ENCODE measurements at regions not wholly inside any gene's neighbourhood (a gene's known extent, or its start where the extent isn't known, plus 50 kb on each side); places are given as distances from the start of the nearest gene placed in this dataset.

DNA sequence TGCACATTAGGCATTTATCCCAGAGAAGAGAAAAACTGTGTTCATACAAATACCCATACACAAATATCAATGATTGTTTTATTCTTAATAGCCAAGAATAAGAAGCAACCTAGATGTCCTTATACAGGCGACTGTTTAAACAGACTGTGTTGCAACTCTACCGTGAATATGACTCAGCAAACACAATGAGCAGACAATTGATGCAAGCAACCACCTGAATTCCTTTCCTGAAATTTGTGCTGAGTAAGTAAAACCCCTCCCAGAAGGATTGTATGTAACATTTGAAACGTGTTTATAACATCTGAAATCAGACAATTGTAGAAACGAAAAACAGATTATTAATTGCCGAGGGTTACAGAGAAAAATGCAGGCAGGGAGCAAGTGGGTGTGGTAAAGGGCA lies 621.9 kb upstream of the SOX11 start:
- ChIA-PET POLR2A (no interaction called here), RAD21 (ENCODE audit: unreplicated experiment) (no interaction called here), CTCF (no interaction called here), SMC1A (ENCODE audit: uncharacterized antibody, unreplicated experiment) (no interaction called here)
- H3K27ac ChIP-seq (ENCODE audit: control insufficient read depth, insufficient read depth), result no peak overlapping the region
- H3K4me2 ChIP-seq (ENCODE audit: control insufficient read depth, insufficient read depth), result no peak overlapping the region
- H3K79me2 ChIP-seq (ENCODE audit: control insufficient read depth, insufficient read depth, low read length), result no peaks in the 10 kb centered on the region
- FAIRE-seq (no peak), DNase-seq (ENCODE audit: low read depth, low spot score) (no peak), ATAC-seq (no peak)
- H3K4me3 ChIP-seq, result no peak overlapping the region
- no peaks in the 10 kb centered on the region for H3K36me3 ChIP-seq (ENCODE audit: control insufficient read depth in 2 of 2, insufficient read depth in 2 of 2, low read length in 1 of 2)
- no peaks in the 10 kb centered on the region for H3K9me3 ChIP-seq (replicated peaks; ENCODE audit: control insufficient read depth, insufficient read depth, low read length)
- in situ Hi-C loops (cut with MboI) (no loop called here), intact Hi-C loops (cut with micrococcal nuclease; ENCODE audit: unreplicated experiment) (no loop called here)
- no peaks in the 10 kb centered on the region for H3K27me3 ChIP-seq (replicated peaks in 1 of 2; ENCODE audit: control insufficient read depth in 2 of 2, insufficient read depth in 2 of 2, low read length in 1 of 2)
- no TSS peak for BruUV-seq (replicated peaks)
- no peak overlapping the region for H3K9ac ChIP-seq (ENCODE audit: control insufficient read depth, insufficient read depth, low read length)
- 50% methylated on average over 5 of the region's 5 CpGs for WGBS (ENCODE audit: insufficient coverage, insufficient replicate concordance, low lambda C conversion rate, missing lambda C conversion rate)
- no peak overlapping the region for H2AFZ ChIP-seq (ENCODE audit: control insufficient read depth, low read depth, low read length)
- H3K4me1 ChIP-seq (ENCODE audit: control insufficient read depth, insufficient read depth, low read length), result no peaks in the 10 kb centered on the region
- H4K20me1 ChIP-seq (ENCODE audit: control insufficient read depth, insufficient read depth), result no peaks in the 10 kb centered on the region
- TF ChIP-seq NR2C2 (IDR thresholded peaks at IDR 0.05; ENCODE audit: borderline replicate concordance, control insufficient read depth, insufficient read length, low read depth) (no peak), YY1 (IDR thresholded peaks at IDR 0.05; ENCODE audit: low read depth, low read length) (no peak), TCF12 (IDR thresholded peaks at IDR 0.05; ENCODE audit: low read depth, low read length) (no peak), PAX8 (IDR thresholded peaks at IDR 0.05) (no peak), RUNX3 (IDR thresholded peaks at IDR 0.05; ENCODE audit: low read length) (no peak)

- CTCF ChIA-PET, result no interaction called here
- intact Hi-C loops (cut with micrococcal nuclease; ENCODE audit: unreplicated experiment), result no loop called here
- WGBS (ENCODE audit: insufficient coverage, insufficient replicate concordance, low lambda C conversion rate, missing lambda C conversion rate), result 10% methylated on average over 5 of the region's 5 CpGs
- DNase-seq (ENCODE audit: low read depth, low spot score), result no peak
- Histone ChIP-seq H3K4me1 (ENCODE audit: control insufficient read depth, insufficient read depth, low read length) (no peaks in the 10 kb centered on the region), H3K27me3 (replicated peaks in 1 of 2; ENCODE audit: control insufficient read depth in 2 of 2, insufficient read depth in 2 of 2, low read length in 1 of 2) (no peaks in the 10 kb centered on the region), H3K4me3 (no peak overlapping the region), H4K20me1 (ENCODE audit: control insufficient read depth, insufficient read depth) (no peaks in the 10 kb centered on the region), H3K9me3 (replicated peaks; ENCODE audit: control insufficient read depth, insufficient read depth, low read length) (no peaks in the 10 kb centered on the region), H3K4me2 (ENCODE audit: control insufficient read depth, insufficient read depth) (no peak overlapping the region), H3K36me3 (ENCODE audit: control insufficient read depth in 2 of 2, insufficient read depth in 2 of 2, low read length in 1 of 2) (no peaks in the 10 kb centered on the region), H3K27ac (ENCODE audit: control insufficient read depth, insufficient read depth) (no peak overlapping the region), H3K9ac (ENCODE audit: control insufficient read depth, insufficient read depth, low read length) (no peak overlapping the region), H2AFZ (ENCODE audit: control insufficient read depth, low read depth, low read length) (no peak overlapping the region), H3K79me2 (ENCODE audit: control insufficient read depth, insufficient read depth, low read length) (no peaks in the 10 kb centered on the region)
- POLR2A ChIA-PET, result no interaction called here
- no TSS peak for BruUV-seq (replicated peaks)
- SMC1A ChIA-PET (ENCODE audit: uncharacterized antibody, unreplicated experiment), result no interaction called here
- RAD21 ChIA-PET (ENCODE audit: unreplicated experiment), result no interaction called here
- in situ Hi-C loops (cut with MboI), result no loop called here
- FAIRE-seq, result no peak
- no peak for TF ChIP-seq IKZF1 (conservative IDR thresholded peaks at IDR 0.05)
- TF ChIP-seq BACH1 (IDR thresholded peaks at IDR 0.05; ENCODE audit: borderline replicate concordance), result no peak
- no peak for TF ChIP-seq JUNB (IDR thresholded peaks at IDR 0.05)
- TF ChIP-seq CREM (IDR thresholded peaks at IDR 0.05; ENCODE audit: low read depth), result no peak
- TF ChIP-seq EED (IDR thresholded peaks at IDR 0.05; ENCODE audit: low read depth), result no peak
- no peak for TF ChIP-seq SRF (IDR thresholded peaks at IDR 0.05; ENCODE audit: low read depth in 2 of 2, low read length in 2 of 2)
- TF ChIP-seq HDAC6 (IDR thresholded peaks at IDR 0.05; ENCODE audit: unreplicated experiment), result no peak
- TF ChIP-seq POLR2AphosphoS5 (IDR thresholded peaks at IDR 0.05; ENCODE audit: low read length), result no peak
- no peak for TF ChIP-seq ASH2L (IDR thresholded peaks at IDR 0.05; ENCODE audit: borderline replicate concordance, low read depth)
- no peak for TF ChIP-seq TAF1 (IDR thresholded peaks at IDR 0.05; ENCODE audit: borderline replicate concordance, low read depth, low read length)
- TF ChIP-seq ZNF207 (IDR thresholded peaks at IDR 0.05; ENCODE audit: borderline replicate concordance), result no peak
- no peak for TF ChIP-seq ESRRA (IDR thresholded peaks at IDR 0.05; ENCODE audit: low read length)
- TF ChIP-seq TCF12 (IDR thresholded peaks at IDR 0.05; ENCODE audit: low read depth, low read length), result no peak
- TF ChIP-seq SIN3A (IDR thresholded peaks at IDR 0.05; ENCODE audit: low read depth, low read length), result no peak
- no peak for TF ChIP-seq BRCA1 (IDR thresholded peaks at IDR 0.05; ENCODE audit: low read depth, low read length)
- no peak for TF ChIP-seq CHD1 (IDR thresholded peaks at IDR 0.05; ENCODE audit: low read depth, low read length)
- TF ChIP-seq SMAD5 (IDR thresholded peaks at IDR 0.05; ENCODE audit: low read depth), result no peak
- no peak for TF ChIP-seq MYC (IDR thresholded peaks at IDR 0.05; ENCODE audit: insufficient read depth, insufficient read length, insufficient replicate concordance, low read length, severe bottlenecking)
- ATAC-seq, result no peak
These were observed 617.5 kb upstream of the SOX11 start for GRCh38 chr2:5074733-5075132.

All from GM12878 (cell line).